ENCODE measurements at regions not wholly inside any gene's neighbourhood (a gene's known extent, or its start where the extent isn't known, plus 50 kb on each side); places are given as distances from the start of the nearest gene placed in this dataset.

DNA sequence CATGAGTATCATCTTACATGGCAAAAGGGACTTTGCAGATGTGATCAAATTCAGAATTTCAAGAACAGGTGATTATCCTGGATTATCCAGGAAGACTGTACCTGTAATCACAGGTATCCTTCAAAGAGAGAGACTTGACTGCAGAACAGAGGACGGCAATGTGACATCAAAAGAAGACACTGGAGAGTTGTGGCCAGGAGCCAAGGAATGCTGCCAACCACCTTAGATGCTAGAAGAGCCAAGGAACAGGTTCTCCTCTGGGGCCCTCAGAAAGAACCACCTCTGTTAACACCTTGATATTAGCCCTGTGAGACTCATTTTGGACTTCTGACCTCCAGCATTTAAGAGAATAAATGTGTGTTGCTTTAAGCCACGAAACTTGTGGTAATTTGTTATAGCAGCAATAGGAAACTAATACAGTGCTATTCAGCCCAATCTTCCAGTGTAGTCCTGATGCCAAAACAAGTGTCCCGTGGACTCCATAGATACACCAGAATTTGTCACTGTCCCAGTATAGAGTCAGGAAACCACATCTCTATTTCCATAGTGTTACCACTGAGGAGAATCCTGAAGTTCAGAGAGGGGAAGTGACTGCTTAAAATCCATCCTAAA is 330.6 kb upstream of the TLE3 start:
- ATAC-seq (ENCODE audit: low FRiP score), result no peak
- DNase-seq (ENCODE audit: low spot score), result no peak
- TF ChIP-seq CTCF (IDR thresholded peaks at IDR 0.05), result no peak

DNA sequence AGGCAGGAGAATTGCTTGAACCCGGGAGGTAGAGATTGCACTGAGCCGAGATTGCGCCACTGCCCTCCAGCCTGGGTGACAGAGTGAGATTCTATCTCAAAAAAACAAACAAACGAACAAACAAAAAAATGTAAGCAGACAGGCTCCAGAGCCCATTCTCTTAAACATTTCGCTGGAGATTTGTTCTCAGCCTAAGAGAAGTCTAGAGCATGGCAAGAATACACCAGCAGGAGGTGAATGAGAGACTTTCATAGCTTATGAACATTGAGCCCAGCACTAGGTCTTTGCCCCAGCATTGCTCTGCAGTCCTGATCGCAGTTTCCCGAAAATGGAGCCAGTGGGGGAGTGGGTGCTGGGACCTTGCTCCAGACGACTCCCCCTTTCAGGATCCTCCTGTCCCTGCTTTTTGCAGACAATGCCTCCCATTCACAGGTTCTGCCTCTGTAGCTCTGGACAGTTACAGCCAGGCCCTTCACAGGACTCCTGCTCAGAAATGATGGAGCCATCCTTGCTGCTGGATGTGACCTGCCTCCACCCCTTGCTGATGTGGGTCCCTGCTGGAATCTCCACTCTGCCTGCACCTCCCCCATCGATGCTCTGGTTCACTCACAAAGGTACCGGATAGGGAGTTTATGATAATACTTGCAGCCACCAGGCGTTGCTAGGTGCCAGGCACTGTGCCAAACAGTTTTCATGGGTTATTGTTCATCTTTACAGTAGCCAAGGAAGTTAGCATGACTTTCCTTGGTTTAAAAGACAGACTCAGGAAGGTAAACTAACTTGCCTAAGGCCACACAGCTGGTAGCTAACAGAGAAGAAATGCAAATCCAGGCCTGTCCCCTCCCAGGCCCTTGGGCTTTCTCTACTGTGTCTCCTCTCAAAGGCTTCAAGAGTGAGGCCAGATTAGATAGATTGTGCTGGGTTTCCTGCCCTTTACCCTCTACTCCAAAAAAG is 329.7 kb upstream of the TLE3 start:
- DNase-seq (ENCODE audit: low spot score), result no peak
- ATAC-seq (ENCODE audit: low FRiP score), result no peak
- TF ChIP-seq CTCF (IDR thresholded peaks at IDR 0.05), result no peak

DNA sequence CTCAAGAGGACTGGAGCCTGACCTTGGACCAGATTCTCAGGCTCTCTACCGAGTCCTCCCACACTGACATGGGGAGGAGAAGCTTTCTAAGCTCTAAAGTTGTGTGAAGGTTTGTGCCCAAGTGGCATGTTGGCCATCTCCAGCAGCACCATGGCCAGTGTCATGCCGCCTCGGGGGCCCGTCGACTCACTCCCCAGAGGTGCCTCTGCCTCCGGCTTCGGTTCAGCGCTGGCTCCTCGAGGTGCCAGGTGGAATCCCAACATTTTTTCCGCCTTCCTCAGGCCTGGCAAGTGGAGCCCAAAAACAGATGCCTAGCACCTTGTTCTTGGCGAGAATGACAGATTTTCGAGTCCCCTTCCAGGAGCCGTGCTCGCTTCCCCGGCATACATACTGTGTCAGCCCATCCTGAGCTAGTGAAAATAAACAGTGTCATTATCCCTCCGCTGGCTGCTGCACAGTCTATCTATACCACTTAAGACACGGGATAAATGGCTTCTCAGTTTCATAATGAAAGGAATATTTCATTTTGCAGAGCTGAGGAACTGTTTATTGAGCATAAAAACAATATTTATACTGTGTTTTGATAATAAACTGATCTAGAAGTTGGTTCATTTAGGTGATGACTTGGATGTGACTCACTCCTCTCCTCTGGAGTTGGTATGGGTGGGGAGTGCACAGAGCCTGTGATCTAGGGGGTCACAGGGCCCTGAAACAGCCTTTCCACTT is 328.5 kb upstream of the TLE3 start:
- DNase-seq (ENCODE audit: low spot score) (no peak), ATAC-seq (ENCODE audit: low FRiP score) (no peak)
- no peak for TF ChIP-seq CTCF (IDR thresholded peaks at IDR 0.05)

DNA sequence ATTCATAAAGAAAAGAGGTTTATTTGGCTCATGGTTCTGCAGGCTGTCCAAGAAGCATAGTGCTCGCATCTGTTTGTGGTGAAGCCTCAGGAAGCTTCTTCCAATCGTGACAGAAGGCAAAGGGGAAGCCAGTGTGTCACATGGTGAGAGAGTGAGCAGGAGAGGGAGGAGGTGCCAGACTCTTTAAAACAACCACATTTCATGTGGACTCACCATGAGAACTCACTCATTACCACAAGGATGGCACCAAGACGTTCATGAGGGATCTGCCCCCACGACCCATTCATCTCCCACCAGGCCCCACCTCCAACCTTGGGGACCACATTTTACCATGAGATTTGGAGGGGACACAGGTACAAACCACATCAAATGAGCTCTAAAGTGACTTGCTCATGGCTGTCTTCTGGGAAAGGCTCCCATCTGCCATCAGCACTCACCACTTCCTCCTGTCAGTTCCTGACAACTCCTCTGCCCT is 327.3 kb upstream of the TLE3 start:
- ATAC-seq (ENCODE audit: low FRiP score), result no peak
- no peak for TF ChIP-seq CTCF (IDR thresholded peaks at IDR 0.05)
- no peak for DNase-seq (ENCODE audit: low spot score)

GRCh38 chr15:70423267-70423666 is 325.6 kb upstream of the TLE3 start:
- DNase-seq (ENCODE audit: low spot score), result no peak
- TF ChIP-seq CTCF (IDR thresholded peaks at IDR 0.05), result no peak
- no peak for ATAC-seq (ENCODE audit: low FRiP score)

DNA sequence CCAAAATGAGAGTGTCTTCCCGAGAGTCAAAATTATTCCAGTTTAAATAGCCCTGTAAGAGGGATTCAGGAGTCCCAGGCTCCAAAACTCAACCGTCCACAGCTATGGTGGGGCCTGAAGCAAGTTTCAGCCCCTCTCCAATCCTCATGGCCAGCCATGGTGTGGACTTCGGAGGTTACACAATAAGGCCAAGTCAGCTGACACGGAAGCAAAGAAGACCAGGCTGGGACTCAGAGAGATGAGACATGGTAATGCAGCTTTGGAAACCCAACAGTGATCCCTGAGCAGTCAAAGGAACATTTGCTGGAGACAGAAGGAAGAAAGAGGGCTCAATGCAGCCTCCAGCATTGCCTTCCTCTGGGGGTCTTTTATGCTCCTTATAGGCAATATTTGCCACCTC is 324.6 kb upstream of the TLE3 start:
- DNase-seq (ENCODE audit: low spot score) (no peak), ATAC-seq (ENCODE audit: low FRiP score) (no peak)
- no peak for TF ChIP-seq CTCF (IDR thresholded peaks at IDR 0.05)
